GM12874 (cell line): ENCODE measurements at regions not wholly inside any gene's neighbourhood (a gene's known extent, or its start where the extent isn't known, plus 50 kb on each side); places are given as distances from the start of the nearest gene placed in this dataset.

Experiments
- CTCF ChIP-seq: IDR thresholded peaks from 2 replicates; pipeline ENCODE4 v1.5.1; 2011; ENCODE audit warnings: low read depth, mild to moderate bottlenecking, control low read depth, low read length, moderate library complexity; ENCODE audit not compliant: insufficient read depth

GRCh38 chr3:28595372-28595771, 246.7 kb upstream of the AZI2 start:
- no peak for TF ChIP-seq CTCF

GRCh38 chr3:28597452-28597851, 248.8 kb upstream of the AZI2 start:
- TF ChIP-seq CTCF: no peak

GRCh38 chr3:28598165-28598564, 249.5 kb upstream of the AZI2 start:
- TF ChIP-seq CTCF: no peak

GRCh38 chr3:28601291-28601690, 252.7 kb upstream of the AZI2 start:
- TF ChIP-seq CTCF: no peak

- no peak for TF ChIP-seq CTCF
These were observed 257.7 kb upstream of the AZI2 start for GRCh38 chr3:28606283-28606682.

GRCh38 chr3:28612232-28612631, 263.6 kb upstream of the AZI2 start:
- no peak for TF ChIP-seq CTCF

- TF ChIP-seq CTCF: no peak
These were observed 265.0 kb upstream of the AZI2 start for GRCh38 chr3:28613511-28614106.
